ENCODE measurements at regions not wholly inside any gene's neighbourhood (a gene's known extent, or its start where the extent isn't known, plus 50 kb on each side); places are given as distances from the start of the nearest gene placed in this dataset.

DNA sequence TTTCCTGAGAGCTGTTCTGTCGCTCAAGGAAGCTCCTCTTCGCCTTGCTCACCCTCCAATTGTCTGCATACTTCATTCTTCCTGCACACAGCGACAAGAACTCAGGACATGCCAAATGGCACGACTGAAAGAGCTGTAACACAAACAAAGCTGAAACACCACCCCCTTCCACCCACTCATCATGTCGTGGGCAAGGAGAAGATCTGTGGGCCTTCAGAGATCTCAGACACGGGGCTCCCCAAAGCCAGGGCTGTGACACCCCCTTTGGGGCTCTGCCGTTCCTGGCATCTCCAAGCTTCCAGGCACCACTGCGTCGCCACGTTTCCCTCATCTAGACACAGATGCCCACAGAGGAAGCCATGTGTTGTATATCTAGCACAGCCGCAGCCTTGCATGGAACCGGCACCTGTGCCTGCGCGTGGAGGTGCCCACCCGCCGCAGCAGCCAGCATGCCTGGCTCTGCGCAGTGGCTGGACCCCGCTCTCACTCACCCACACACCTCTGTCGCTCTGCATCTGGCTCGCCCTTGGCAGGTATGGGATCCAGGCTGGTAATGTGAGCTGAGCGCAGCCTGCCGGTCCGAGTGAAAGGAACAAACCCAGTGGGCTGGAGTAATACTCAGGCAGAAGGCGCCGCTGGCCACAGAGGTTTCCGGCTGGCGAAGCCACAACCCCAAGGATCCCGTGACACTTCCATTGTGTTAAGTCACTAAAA is 676.4 kb upstream of the INTU start:
- Histone ChIP-seq H2AFZ (ENCODE audit: low read depth, low read length) (no peak overlapping the region), H4K20me1 (ENCODE audit: insufficient read depth, low read length) (no peaks in the 10 kb centered on the region), H3K9me3 (ENCODE audit: insufficient read depth, low read length, severe bottlenecking) (no peaks in the 10 kb centered on the region), H3K4me3 (ENCODE audit: low read depth in 1 of 2, low read length in 2 of 2) (no peak overlapping the region), H3K9ac (ENCODE audit: low read depth, low read length) (no peak overlapping the region), H3K4me1 (ENCODE audit: insufficient read depth, low read length) (no peaks in the 10 kb centered on the region), H3K27ac (ENCODE audit: low read length) (no peak overlapping the region), H3K27me3 (ENCODE audit: insufficient read depth, low read length, poor library complexity) (no peaks in the 10 kb centered on the region), H3K79me2 (ENCODE audit: insufficient read depth, low read length) (no peaks in the 10 kb centered on the region), H3K4me2 (ENCODE audit: insufficient read depth, low read length) (no peak overlapping the region), H3K36me3 (ENCODE audit: insufficient read depth, low read length) (no peaks in the 10 kb centered on the region)
- ATAC-seq (ENCODE audit: insufficient read depth, low read depth) (no peak), DNase-seq (no peak)
- no peak for TF ChIP-seq EZH2 (IDR thresholded peaks at IDR 0.05; ENCODE audit: borderline replicate concordance, low read depth, low read length, severe bottlenecking)
- TF ChIP-seq, protein P1, sequence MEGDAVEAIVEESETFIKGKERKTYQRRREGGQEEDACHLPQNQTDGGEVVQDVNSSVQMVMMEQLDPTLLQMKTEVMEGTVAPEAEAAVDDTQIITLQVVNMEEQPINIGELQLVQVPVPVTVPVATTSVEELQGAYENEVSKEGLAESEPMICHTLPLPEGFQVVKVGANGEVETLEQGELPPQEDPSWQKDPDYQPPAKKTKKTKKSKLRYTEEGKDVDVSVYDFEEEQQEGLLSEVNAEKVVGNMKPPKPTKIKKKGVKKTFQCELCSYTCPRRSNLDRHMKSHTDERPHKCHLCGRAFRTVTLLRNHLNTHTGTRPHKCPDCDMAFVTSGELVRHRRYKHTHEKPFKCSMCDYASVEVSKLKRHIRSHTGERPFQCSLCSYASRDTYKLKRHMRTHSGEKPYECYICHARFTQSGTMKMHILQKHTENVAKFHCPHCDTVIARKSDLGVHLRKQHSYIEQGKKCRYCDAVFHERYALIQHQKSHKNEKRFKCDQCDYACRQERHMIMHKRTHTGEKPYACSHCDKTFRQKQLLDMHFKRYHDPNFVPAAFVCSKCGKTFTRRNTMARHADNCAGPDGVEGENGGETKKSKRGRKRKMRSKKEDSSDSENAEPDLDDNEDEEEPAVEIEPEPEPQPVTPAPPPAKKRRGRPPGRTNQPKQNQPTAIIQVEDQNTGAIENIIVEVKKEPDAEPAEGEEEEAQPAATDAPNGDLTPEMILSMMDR (IDR thresholded peaks at IDR 0.05; ENCODE audit: borderline replicate concordance, extremely low read depth, low read length, poor library complexity, severe bottlenecking), result no peak

DNA sequence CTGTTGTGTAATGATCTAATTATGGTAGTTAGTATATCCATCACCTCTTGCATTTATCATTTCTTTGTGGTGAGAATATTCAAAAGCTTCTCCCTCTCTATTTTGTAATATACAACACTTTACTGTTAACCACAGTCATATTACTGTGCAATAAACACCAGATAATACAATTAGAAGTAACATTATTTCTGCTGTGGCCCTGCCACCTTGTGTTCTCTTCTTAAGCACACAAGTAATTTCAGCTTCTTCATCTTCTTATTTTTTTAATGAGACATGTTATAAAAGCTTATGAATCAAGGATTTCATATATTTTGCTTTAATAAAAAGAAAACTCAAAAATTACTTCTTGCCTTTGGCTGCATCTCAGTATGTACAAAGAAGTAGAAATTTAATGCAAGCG is 675.2 kb upstream of the INTU start:
- ATAC-seq (ENCODE audit: insufficient read depth, low read depth) (no peak), DNase-seq (no peak)
- Histone ChIP-seq H3K4me2 (ENCODE audit: insufficient read depth, low read length) (no peak overlapping the region), H3K9ac (ENCODE audit: low read depth, low read length) (no peak overlapping the region), H3K9me3 (ENCODE audit: insufficient read depth, low read length, severe bottlenecking) (no peaks in the 10 kb centered on the region), H2AFZ (ENCODE audit: low read depth, low read length) (no peak overlapping the region), H3K36me3 (ENCODE audit: insufficient read depth, low read length) (no peaks in the 10 kb centered on the region), H3K27ac (ENCODE audit: low read length) (no peak overlapping the region), H3K27me3 (ENCODE audit: insufficient read depth, low read length, poor library complexity) (no peaks in the 10 kb centered on the region), H4K20me1 (ENCODE audit: insufficient read depth, low read length) (no peaks in the 10 kb centered on the region), H3K4me3 (ENCODE audit: low read depth in 1 of 2, low read length in 2 of 2) (no peak overlapping the region), H3K79me2 (ENCODE audit: insufficient read depth, low read length) (no peaks in the 10 kb centered on the region), H3K4me1 (ENCODE audit: insufficient read depth, low read length) (no peaks in the 10 kb centered on the region)
- TF ChIP-seq, protein P1 (IDR thresholded peaks at IDR 0.05; ENCODE audit: borderline replicate concordance, extremely low read depth, low read length, poor library complexity, severe bottlenecking), result no peak

DNA sequence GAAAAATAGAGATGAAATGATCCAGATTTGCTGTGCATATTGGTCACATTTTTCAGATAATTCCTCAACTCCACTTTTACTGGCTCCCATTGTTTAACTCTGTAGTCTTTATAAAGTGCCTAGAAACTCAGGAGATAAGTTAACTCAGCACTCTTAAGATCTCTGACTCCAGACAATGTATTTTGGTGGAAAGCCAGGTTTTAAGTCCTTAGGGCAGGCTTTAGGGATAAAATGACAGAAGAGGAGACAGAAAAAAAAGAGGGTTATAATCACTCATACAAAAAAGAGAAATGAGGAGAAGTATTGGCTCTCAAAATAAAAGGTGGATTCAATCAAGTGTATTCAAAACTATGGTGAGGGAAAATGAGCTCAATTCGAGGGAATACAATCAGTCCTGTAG is 674.8 kb upstream of the INTU start:
- H3K36me3 ChIP-seq (ENCODE audit: insufficient read depth, low read length), result no peaks in the 10 kb centered on the region
- no peaks in the 10 kb centered on the region for H4K20me1 ChIP-seq (ENCODE audit: insufficient read depth, low read length)
- H3K27me3 ChIP-seq (ENCODE audit: insufficient read depth, low read length, poor library complexity), result no peaks in the 10 kb centered on the region
- no peak for DNase-seq
- H3K4me1 ChIP-seq (ENCODE audit: insufficient read depth, low read length), result no peaks in the 10 kb centered on the region
- H3K4me2 ChIP-seq (ENCODE audit: insufficient read depth, low read length), result no peak overlapping the region
- no peak overlapping the region for H3K4me3 ChIP-seq (ENCODE audit: low read depth in 1 of 2, low read length in 2 of 2)
- ATAC-seq (ENCODE audit: insufficient read depth, low read depth), result no peak
- H2AFZ ChIP-seq (ENCODE audit: low read depth, low read length), result no peak overlapping the region
- H3K27ac ChIP-seq (ENCODE audit: low read length), result no peak overlapping the region
- TF ChIP-seq, protein P1 (IDR thresholded peaks at IDR 0.05; ENCODE audit: borderline replicate concordance, extremely low read depth, low read length, poor library complexity, severe bottlenecking), result no peak
- TF ChIP-seq EZH2 (IDR thresholded peaks at IDR 0.05; ENCODE audit: borderline replicate concordance, low read depth, low read length, severe bottlenecking), result no peak
- H3K79me2 ChIP-seq (ENCODE audit: insufficient read depth, low read length), result no peaks in the 10 kb centered on the region
- H3K9me3 ChIP-seq (ENCODE audit: insufficient read depth, low read length, severe bottlenecking), result no peaks in the 10 kb centered on the region
- H3K9ac ChIP-seq (ENCODE audit: low read depth, low read length), result no peak overlapping the region
